ENCODE measurements at regions not wholly inside any gene's neighbourhood (a gene's known extent, or its start where the extent isn't known, plus 50 kb on each side); places are given as distances from the start of the nearest gene placed in this dataset.

GRCh38 chr5:29130786-29131185 lies 2062.7 kb upstream of the CDH6 start:
- no peak for TF ChIP-seq CTCF (IDR thresholded peaks at IDR 0.05; ENCODE audit: low read depth, low read length, poor library complexity, severe bottlenecking)
- TF ChIP-seq EZH2phosphoT487 (IDR thresholded peaks at IDR 0.05; ENCODE audit: borderline replicate concordance, low read length), result no peak
